Calu3 (cell line): ENCODE measurements at regions not wholly inside any gene's neighbourhood (a gene's known extent, or its start where the extent isn't known, plus 50 kb on each side); places are given as distances from the start of the nearest gene placed in this dataset.

ENCODE experiments used
- BruUV-seq: library from RNA; stranded (reverse); fragments of 400-500 nt; replicated peaks from 2 replicates; lab custom pipeline; 2021; lab: Mats Ljungman, UMichigan
- CTCF ChIA-PET: fragments of 300-600 bp; sonication (Branson Sonifier 250); formaldehyde crosslinking; loops from one replicate; lab custom pipeline; 2022; ENCODE audit warnings: antibody characterized with exemption; lab: Charles Lee
- DNase-seq: peaks from one replicate; pipeline ENCODE4 v3.0.0; 2022
- H3K27ac Mint-ChIP-seq: one replicate; pipeline ENCODE4 v1.8.0; 2022; ENCODE audit warnings: mixed read lengths; ENCODE audit not compliant: unreplicated experiment
- H3K27me3 Mint-ChIP-seq: one replicate; pipeline ENCODE4 v1.8.0; 2022; ENCODE audit warnings: mixed read lengths; ENCODE audit not compliant: unreplicated experiment
- H3K36me3 Mint-ChIP-seq: one replicate; pipeline ENCODE4 v1.8.0; 2022; ENCODE audit warnings: mild to moderate bottlenecking, moderate library complexity, mixed read lengths; ENCODE audit not compliant: insufficient read depth, unreplicated experiment
- H3K4me1 Mint-ChIP-seq: one replicate; pipeline ENCODE4 v1.8.0; 2022; ENCODE audit warnings: mild to moderate bottlenecking, low read depth, mixed read lengths; ENCODE audit not compliant: unreplicated experiment
- H3K4me3 Mint-ChIP-seq: one replicate; pipeline ENCODE4 v1.8.0; 2022; ENCODE audit warnings: mild to moderate bottlenecking, low read depth, moderate library complexity, mixed read lengths; ENCODE audit not compliant: unreplicated experiment
- H3K9me3 Mint-ChIP-seq: one replicate; pipeline ENCODE4 v1.8.0; 2022; ENCODE audit warnings: low read depth, mixed read lengths; ENCODE audit not compliant: unreplicated experiment
- intact Hi-C: fragments of 100-400 bp; cut with micrococcal nuclease; formaldehyde crosslinking; loops from one replicate; pipeline ENCODE4 v1.10.0; 2022; ENCODE audit not compliant: unreplicated experiment
- TF ChIP-seq, protein P1 (sequence below): fragments of 200-600 bp; IDR thresholded peaks from one replicate; pipeline ENCODE4 v1.8.0; 2022; ENCODE audit warnings: antibody characterized with exemption; ENCODE audit not compliant: unreplicated experiment

DNA sequence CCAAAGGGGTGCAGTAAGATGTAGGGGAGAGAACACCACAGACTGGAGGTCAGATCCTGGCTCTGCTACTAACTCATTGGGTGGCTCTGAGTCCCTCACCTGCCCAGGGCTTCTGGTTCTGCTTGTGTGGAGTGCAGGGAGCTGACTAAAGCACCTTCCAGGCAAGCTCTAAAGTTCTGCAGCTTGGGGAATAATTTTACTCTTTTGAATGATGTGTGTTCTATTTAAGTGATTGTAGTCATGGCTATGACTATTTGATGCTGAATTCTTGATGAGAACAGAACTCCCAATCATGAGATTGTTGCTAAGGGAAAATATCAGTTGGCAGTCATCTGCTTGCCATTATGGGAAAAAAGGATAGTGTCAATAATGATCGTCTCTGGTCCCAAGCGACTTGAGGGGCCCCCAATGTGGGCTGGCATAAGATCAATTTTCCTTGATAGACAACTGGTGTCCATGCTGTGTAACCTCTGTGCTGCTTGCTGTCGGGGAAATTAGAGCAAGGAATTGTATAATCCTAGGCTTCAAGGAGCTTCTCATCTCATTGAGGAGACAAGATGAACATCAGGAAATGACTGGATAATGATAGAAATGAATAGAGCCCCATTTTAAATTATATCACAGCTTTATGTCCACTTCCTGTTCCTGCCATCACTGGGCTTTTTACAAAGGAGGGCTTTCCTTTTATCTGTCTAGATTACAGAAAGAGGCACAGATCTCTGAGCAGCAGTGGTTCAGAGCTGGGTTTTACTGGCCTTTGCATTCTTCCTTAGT is 131.7 kb downstream of the SLC4A3 start:
- no peak for DNase-seq
- Mint-ChIP-seq H3K27ac (no peak overlapping the region), H3K9me3 (peaks cover 5% of the 10 kb centered on the region), H3K27me3 (no peaks in the 10 kb centered on the region), H3K4me3 (no peak overlapping the region), H3K36me3 (no peaks in the 10 kb centered on the region), H3K4me1 (no peaks in the 10 kb centered on the region)
- CTCF ChIA-PET = no interaction called here
- TF ChIP-seq, protein P1, sequence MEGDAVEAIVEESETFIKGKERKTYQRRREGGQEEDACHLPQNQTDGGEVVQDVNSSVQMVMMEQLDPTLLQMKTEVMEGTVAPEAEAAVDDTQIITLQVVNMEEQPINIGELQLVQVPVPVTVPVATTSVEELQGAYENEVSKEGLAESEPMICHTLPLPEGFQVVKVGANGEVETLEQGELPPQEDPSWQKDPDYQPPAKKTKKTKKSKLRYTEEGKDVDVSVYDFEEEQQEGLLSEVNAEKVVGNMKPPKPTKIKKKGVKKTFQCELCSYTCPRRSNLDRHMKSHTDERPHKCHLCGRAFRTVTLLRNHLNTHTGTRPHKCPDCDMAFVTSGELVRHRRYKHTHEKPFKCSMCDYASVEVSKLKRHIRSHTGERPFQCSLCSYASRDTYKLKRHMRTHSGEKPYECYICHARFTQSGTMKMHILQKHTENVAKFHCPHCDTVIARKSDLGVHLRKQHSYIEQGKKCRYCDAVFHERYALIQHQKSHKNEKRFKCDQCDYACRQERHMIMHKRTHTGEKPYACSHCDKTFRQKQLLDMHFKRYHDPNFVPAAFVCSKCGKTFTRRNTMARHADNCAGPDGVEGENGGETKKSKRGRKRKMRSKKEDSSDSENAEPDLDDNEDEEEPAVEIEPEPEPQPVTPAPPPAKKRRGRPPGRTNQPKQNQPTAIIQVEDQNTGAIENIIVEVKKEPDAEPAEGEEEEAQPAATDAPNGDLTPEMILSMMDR = no peak
- intact Hi-C loops = no loop called here
- BruUV-seq = no TSS peak

DNA sequence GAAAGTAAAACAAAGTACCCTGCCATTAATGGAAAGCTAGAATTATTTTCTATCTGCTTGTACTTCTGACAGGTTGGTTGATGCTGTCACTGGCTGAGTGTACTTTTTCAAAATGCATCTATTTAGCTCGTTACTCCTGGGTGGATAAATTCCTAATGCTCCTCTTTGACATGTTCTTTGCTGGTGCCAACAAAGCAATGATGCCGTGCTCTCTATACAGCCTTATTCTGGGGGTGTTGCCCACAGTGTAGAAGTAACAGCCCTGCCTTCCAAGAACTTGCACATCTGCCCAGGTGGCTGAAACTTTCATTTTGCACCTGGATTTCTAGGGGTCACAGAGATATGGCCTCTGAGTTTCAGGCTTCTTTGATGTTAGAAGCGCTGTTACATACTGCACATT is 132.4 kb downstream of the SLC4A3 start:
- intact Hi-C loops = no loop called here
- BruUV-seq = no TSS peak
- Mint-ChIP-seq H3K27ac (no peak overlapping the region), H3K9me3 (peaks cover 9% of the 10 kb centered on the region), H3K36me3 (no peaks in the 10 kb centered on the region), H3K4me1 (no peaks in the 10 kb centered on the region), H3K27me3 (no peaks in the 10 kb centered on the region), H3K4me3 (no peak overlapping the region)
- CTCF ChIA-PET = no interaction called here
- no peak for DNase-seq
- TF ChIP-seq, protein P1 = no peak

DNA sequence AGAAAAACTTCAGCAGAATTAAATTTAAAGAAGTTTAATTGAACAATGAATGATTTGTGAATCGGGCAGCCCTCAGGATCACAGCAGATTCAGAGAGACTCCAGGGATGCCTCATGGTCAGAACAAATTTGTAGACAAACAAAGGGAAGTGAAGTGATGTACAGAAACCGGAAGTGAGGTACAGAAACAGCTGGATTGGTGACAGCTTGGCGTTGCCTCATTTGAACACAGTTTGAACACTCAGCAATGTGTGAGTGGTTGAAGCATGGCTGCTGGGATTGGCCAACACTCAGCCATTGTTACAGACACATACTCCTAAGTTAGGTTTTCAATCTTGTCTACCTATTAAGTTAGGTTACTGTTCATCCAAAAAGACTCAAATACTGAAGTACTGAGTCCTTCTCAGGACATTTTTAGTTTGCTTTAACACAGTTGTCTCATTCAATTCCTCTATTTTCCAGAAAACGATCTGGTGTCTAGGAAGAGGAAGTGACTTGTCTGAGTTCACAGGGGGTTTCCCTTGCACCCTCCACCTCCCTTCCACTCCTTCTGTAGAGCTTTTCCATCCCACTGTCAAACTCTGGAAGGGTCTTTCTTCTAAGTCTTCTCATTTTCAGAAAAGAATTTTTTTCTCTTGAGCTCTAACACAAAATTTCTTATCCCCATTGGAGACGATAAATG is 137.9 kb downstream of the SLC4A3 start:
- Mint-ChIP-seq H3K27me3 (no peaks in the 10 kb centered on the region), H3K4me1 (no peaks in the 10 kb centered on the region), H3K36me3 (no peaks in the 10 kb centered on the region), H3K27ac (no peak overlapping the region), H3K4me3 (no peak overlapping the region), H3K9me3 (peaks cover 10% of the 10 kb centered on the region)
- CTCF ChIA-PET = no interaction called here
- intact Hi-C loops = no loop called here
- no peak for DNase-seq
- no TSS peak for BruUV-seq
- TF ChIP-seq, protein P1 = no peak

DNA sequence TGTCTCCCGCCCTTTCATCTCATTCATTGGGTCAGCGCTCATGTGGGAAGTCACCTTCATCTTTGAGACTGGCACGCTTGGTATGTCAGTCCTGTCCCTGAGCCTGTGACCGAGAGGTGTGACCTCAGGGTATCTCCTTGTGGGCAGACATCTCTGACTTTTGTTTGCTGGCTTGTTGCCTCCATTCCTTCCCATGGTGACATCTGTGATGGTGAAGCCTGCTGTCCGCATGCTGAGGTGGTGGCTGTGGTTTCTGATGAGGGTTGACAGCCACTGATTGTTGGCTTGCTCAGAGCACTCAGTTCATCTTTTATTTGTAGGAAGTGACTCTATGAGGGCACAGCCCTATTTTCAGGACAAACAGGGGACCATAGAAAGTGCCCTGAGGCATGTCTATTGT is 139.2 kb downstream of the SLC4A3 start:
- TF ChIP-seq, protein P1 = no peak
- Mint-ChIP-seq H3K27me3 (no peaks in the 10 kb centered on the region), H3K36me3 (no peaks in the 10 kb centered on the region), H3K4me3 (no peak overlapping the region), H3K27ac (no peak overlapping the region), H3K9me3 (peaks cover 10% of the 10 kb centered on the region), H3K4me1 (no peaks in the 10 kb centered on the region)
- intact Hi-C loops = no loop called here
- CTCF ChIA-PET = interaction anchor here (0.7 kb wide), 1 partner anchor 1454 kb away, joined by 3 read pairs; no protein-coding TSS in a partner anchor
- no TSS peak for BruUV-seq
- no peak for DNase-seq
